KMS-11 (cell line): ENCODE measurements at regions not wholly inside any gene's neighbourhood (a gene's known extent, or its start where the extent isn't known, plus 50 kb on each side); places are given as distances from the start of the nearest gene placed in this dataset.

Experiments
- H2AFZ ChIP-seq: fragments of 200-600 bp; sonication (generic); 2 replicates; pipeline ENCODE4 v1.6.1; 2016; ENCODE audit warnings: antibody characterized with exemption, mixed run types, low read depth
- H3K27ac ChIP-seq: fragments of 200-600 bp; sonication (generic); 2 replicates; pipeline ENCODE4 v1.6.1; 2016; ENCODE audit warnings: mild to moderate bottlenecking, mixed run types
- H3K27me3 ChIP-seq: fragments of 200-600 bp; sonication (generic); 2 replicates; pipeline ENCODE4 v1.6.1; 2017; ENCODE audit warnings: mild to moderate bottlenecking, low read depth, mixed run types, moderate library complexity; ENCODE audit not compliant: insufficient read depth
- H3K36me3 ChIP-seq: fragments of 200-600 bp; sonication (generic); 2 replicates; pipeline ENCODE4 v1.6.1; 2017; ENCODE audit warnings: mild to moderate bottlenecking, mixed run types; ENCODE audit not compliant: insufficient read depth
- H3K4me1 ChIP-seq: fragments of 200-600 bp; sonication (generic); 2 replicates; pipeline ENCODE4 v1.6.1; 2016; ENCODE audit warnings: mild to moderate bottlenecking, low read depth, mixed run types; ENCODE audit not compliant: poor library complexity, severe bottlenecking
- H3K4me2 ChIP-seq: fragments of 200-600 bp; sonication (generic); 2 replicates; pipeline ENCODE4 v1.7.0; 2016; ENCODE audit warnings: mild to moderate bottlenecking, mixed run types
- H3K4me3 ChIP-seq: fragments of 200-600 bp; sonication (generic); IDR thresholded peaks from 2 replicates; pipeline ENCODE4 v1.6.1; 2017; ENCODE audit warnings: low read depth, low read length, mixed read lengths; ENCODE audit not compliant: insufficient read depth
- H3K79me2 ChIP-seq: fragments of 200-600 bp; sonication (generic); 2 replicates; pipeline ENCODE4 v1.6.1; 2016; ENCODE audit warnings: low read depth, mixed run types; ENCODE audit not compliant: insufficient read depth
- H3K9ac ChIP-seq: fragments of 200-600 bp; sonication (generic); 2 replicates; pipeline ENCODE4 v1.6.1; 2016; ENCODE audit warnings: mild to moderate bottlenecking, mixed run types
- H4K20me1 ChIP-seq: fragments of 200-600 bp; sonication (generic); 2 replicates; pipeline ENCODE4 v1.6.1; 2016; ENCODE audit warnings: mild to moderate bottlenecking, mixed run types; ENCODE audit not compliant: insufficient read depth
- CTCF ChIP-seq: fragments of 200-600 bp; sonication (generic); conservative IDR thresholded peaks from 2 replicates; pipeline ENCODE4 v1.6.1; 2017; ENCODE audit warnings: low read depth, mild to moderate bottlenecking, antibody characterized with exemption, low read length, moderate library complexity, mixed read lengths

DNA sequence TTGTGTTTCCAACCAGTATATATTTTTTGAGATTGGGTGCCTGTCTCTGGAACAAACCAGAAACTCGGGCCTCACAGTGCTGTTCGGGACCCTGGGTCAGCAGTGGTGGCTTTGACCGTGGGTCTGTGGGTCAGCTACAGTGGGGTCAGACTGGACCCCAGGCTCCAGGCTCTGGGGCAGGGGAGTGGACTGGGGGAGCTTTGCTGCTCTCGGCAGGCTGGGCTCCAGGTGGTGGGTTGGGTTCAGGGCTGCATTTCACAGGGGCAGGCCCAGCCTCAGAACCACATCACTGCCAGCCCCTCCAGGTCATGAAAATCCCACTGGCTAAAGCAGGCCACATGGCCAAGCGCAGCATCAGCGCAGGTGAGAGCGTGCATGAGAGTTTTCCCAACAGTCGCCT is 1279.3 kb downstream of the BRD1 start:
- no peak overlapping the region for H3K27ac ChIP-seq
- H3K4me3 ChIP-seq, result no peak overlapping the region
- no peak overlapping the region for H3K9ac ChIP-seq
- no peaks in the 10 kb centered on the region for H4K20me1 ChIP-seq
- no peaks in the 10 kb centered on the region for H3K79me2 ChIP-seq
- TF ChIP-seq CTCF, result no peak
- no peak overlapping the region for H2AFZ ChIP-seq
- no peaks in the 10 kb centered on the region for H3K4me1 ChIP-seq
- no peak overlapping the region for H3K4me2 ChIP-seq
- H3K27me3 ChIP-seq, result no peaks in the 10 kb centered on the region
- H3K36me3 ChIP-seq, result no peaks in the 10 kb centered on the region

DNA sequence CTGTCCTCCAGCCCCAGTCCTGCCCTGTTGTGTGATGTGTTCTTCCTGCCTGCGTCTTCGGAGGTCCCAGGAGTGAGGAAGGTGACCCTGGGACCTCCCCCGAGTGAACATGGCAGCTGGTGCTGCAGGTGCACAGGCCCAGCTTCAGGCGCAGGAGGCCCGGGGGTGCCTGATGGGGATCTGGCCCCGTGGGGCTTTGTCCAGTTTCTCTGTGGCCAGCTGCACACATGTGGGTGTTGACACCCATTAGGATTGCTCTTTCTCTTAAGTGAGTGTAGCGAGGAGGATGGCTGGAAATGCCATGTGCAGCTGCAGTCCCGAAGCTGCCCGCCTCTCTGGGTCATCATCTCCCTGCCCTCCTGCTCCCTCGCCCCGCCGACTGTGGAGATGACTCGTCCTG is 1279.7 kb downstream of the BRD1 start:
- Histone ChIP-seq H3K9ac (no peak overlapping the region), H3K27ac (no peak overlapping the region), H4K20me1 (no peaks in the 10 kb centered on the region), H3K79me2 (no peaks in the 10 kb centered on the region), H2AFZ (no peak overlapping the region), H3K4me2 (no peak overlapping the region), H3K27me3 (no peaks in the 10 kb centered on the region), H3K36me3 (no peaks in the 10 kb centered on the region), H3K4me1 (no peaks in the 10 kb centered on the region), H3K4me3 (no peak overlapping the region)
- TF ChIP-seq CTCF, result no peak

DNA sequence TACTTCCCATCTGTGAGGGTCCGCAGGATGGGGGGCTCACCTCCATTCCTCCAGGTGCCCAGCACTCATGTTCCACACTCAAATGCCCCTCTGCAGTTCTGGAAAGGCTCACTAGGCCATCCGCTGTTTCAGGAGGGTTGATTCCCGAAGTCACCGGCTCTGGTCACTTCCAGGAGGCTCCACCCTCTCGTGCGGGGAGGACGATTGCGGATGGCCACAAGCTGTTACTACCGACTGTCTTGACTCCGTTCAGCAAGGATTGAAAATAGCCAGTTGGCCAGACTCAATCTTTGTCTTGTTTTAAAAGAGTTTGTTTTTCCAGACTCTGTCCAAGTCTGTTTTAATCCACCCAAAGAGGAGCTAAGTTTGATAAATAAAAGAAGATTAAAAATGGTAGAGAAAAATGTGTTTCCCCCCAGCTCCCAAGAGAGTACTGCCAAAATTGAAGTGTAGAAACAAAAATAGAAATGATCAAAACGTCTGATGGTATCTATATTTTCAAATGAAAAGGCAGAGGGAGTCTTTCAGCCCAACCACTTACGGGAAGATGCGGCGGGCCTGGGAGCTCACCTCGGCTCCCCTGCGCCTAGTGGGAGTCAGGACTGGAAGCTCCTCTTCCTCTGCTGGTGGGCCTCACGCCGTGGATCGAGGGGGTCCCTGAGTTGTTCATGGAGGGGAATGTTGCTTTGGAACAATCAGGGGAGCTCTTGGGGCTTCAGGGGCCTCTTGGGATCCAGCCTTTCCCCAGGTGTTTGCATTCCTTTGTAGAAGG is 1280.8 kb downstream of the BRD1 start:
- no peaks in the 10 kb centered on the region for H3K4me1 ChIP-seq
- no peak overlapping the region for H3K9ac ChIP-seq
- TF ChIP-seq CTCF, result no peak
- no peaks in the 10 kb centered on the region for H3K27me3 ChIP-seq
- H2AFZ ChIP-seq, result no peak overlapping the region
- H3K4me3 ChIP-seq, result no peak overlapping the region
- H4K20me1 ChIP-seq, result no peaks in the 10 kb centered on the region
- no peak overlapping the region for H3K27ac ChIP-seq
- no peaks in the 10 kb centered on the region for H3K79me2 ChIP-seq
- no peak overlapping the region for H3K4me2 ChIP-seq
- no peaks in the 10 kb centered on the region for H3K36me3 ChIP-seq

DNA sequence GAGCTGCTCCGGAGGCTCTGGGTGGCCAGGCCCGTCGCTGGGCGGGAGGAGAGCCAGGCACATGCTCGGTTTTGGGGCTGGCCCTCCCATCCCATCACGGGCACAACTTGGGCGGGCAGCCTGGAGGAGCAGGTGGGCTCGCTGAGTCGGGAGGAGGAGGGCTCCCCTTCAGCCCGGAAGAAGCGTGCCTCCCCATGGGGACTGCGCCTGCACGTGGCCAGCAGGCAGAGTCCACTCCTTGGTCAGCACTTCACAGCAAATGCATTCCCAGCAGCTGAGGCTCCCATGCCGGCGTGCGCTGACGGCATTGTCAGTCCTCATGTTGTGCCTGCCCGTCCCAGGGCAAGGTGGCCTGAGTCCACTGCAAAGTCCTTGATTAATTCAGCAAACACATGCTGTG is 1281.7 kb downstream of the BRD1 start:
- TF ChIP-seq CTCF, result no peak
- H4K20me1 ChIP-seq, result no peaks in the 10 kb centered on the region

More for the DNA sequence above, 1281.7 kb downstream of the BRD1 start:
- H3K4me1 ChIP-seq, result no peaks in the 10 kb centered on the region
- H3K4me3 ChIP-seq, result no peak overlapping the region
- no peak overlapping the region for H3K27ac ChIP-seq
- H2AFZ ChIP-seq, result no peak overlapping the region
- no peak overlapping the region for H3K4me2 ChIP-seq
- no peaks in the 10 kb centered on the region for H3K27me3 ChIP-seq
- no peaks in the 10 kb centered on the region for H3K79me2 ChIP-seq
- no peaks in the 10 kb centered on the region for H3K36me3 ChIP-seq
- no peak overlapping the region for H3K9ac ChIP-seq
